SU-DHL-6 (cell line): ENCODE measurements at regions not wholly inside any gene's neighbourhood (a gene's known extent, or its start where the extent isn't known, plus 50 kb on each side); places are given as distances from the start of the nearest gene placed in this dataset.

ENCODE experiments used
- H2AFZ ChIP-seq: fragments of 200-600 bp; sonication (generic); 2 replicates; pipeline ENCODE4 v1.6.1; 2014; ENCODE audit warnings: low read depth, mild to moderate bottlenecking, moderate library complexity, mixed read lengths, antibody characterized with exemption, low read length; ENCODE audit not compliant: severe bottlenecking
- H3F3A ChIP-seq: fragments of 200-600 bp; shearing (Covaris generic); 2 replicates; pipeline ENCODE4 v1.6.0; 2016; ENCODE audit warnings: antibody characterized with exemption, mild to moderate bottlenecking; ENCODE audit not compliant: insufficient read depth
- H3K27ac ChIP-seq: fragments of 200-600 bp; sonication (generic); 2 replicates; pipeline ENCODE4 v1.5.1; 2016; ENCODE audit warnings: low read depth, mild to moderate bottlenecking, low read length, moderate library complexity, mixed read lengths
- H3K27me3 ChIP-seq: fragments of 200-600 bp; sonication (generic), shearing (Covaris generic); 2 replicates; pipeline ENCODE4 v1.6.0; 2014; ENCODE audit warnings: mild to moderate bottlenecking, low read length
- H3K36me3 ChIP-seq: fragments of 200-600 bp; sonication (generic); 2 replicates; pipeline ENCODE4 v1.6.1; 2014; ENCODE audit warnings: mild to moderate bottlenecking, low read length, mixed read lengths
- H3K4me2 ChIP-seq: fragments of 300-600, 200-600 bp; shearing (Covaris generic), sonication (generic); 2 replicates; pipeline ENCODE4 v1.6.0; 2014; ENCODE audit warnings: low read length, low read depth, mild to moderate bottlenecking; ENCODE audit not compliant: poor library complexity, severe bottlenecking
- H3K4me3 ChIP-seq: fragments of 200-600 bp; sonication (generic); 2 replicates; pipeline ENCODE4 v1.5.1; 2014; ENCODE audit warnings: antibody characterized with exemption, low read length, mild to moderate bottlenecking, mixed read lengths; ENCODE audit not compliant: insufficient read depth, poor library complexity, severe bottlenecking
- H3K79me2 ChIP-seq: fragments of 200-600 bp; sonication (generic); 2 replicates; pipeline ENCODE4 v1.6.1; 2014; ENCODE audit warnings: mild to moderate bottlenecking, low read length, moderate library complexity; ENCODE audit not compliant: insufficient read depth
- H3K9ac ChIP-seq: fragments of 200-600 bp; sonication (generic); 2 replicates; pipeline ENCODE4 v1.7.0; 2014; ENCODE audit warnings: mild to moderate bottlenecking, low read length
- H3K9me2 ChIP-seq: fragments of 200-600 bp; sonication (generic); replicated peaks from 2 replicates; pipeline ENCODE4 v1.6.1; 2014; ENCODE audit warnings: low read length; ENCODE audit not compliant: insufficient read depth
- H3K9me3 ChIP-seq: fragments of 200-600 bp; sonication (generic); 2 replicates; pipeline ENCODE4 v1.6.1; 2014; ENCODE audit warnings: low read length, mixed read lengths; ENCODE audit not compliant: insufficient read depth
- H4K20me1 ChIP-seq: fragments of 200-600 bp; sonication (generic); 2 replicates; pipeline ENCODE4 v1.6.1; 2014; ENCODE audit warnings: low read depth, mild to moderate bottlenecking, antibody characterized with exemption, low read length, moderate library complexity, mixed read lengths
- CTCF ChIP-seq: fragments of 200-600 bp; sonication (generic); IDR thresholded peaks from one replicate; pipeline ENCODE4 v1.5.1; 2017; ENCODE audit warnings: antibody characterized with exemption, mild to moderate bottlenecking, low read length, moderate library complexity; ENCODE audit not compliant: insufficient read depth, poor library complexity, severe bottlenecking
- EZH2phosphoT487 ChIP-seq: fragments of 200-600 bp; sonication (generic), shearing (Covaris generic); conservative IDR thresholded peaks from 2 replicates; pipeline ENCODE4 v1.6.1; 2018; ENCODE audit warnings: mild to moderate bottlenecking, antibody characterized with exemption, low read length, moderate library complexity, mixed read lengths

DNA sequence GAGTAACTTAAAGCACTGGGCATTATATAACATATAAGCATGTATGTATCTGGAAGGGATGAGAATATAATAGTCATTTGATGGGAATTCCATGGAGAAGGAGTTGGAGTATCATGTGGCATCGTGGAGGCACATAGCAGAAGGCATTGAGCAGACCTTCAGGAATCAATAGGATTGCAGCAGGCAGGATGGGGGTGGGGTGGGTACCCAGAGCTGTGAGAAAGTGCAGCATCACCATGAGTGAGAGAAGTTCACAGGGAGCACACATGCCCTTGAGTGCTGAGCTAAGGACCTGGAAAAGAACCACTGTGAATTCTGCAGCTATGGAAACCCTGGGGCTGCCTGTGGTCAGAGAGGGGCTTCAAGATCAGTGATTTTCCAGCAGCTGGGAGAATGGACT, 57.3 kb downstream of the MED10 start:
- no peak for TF ChIP-seq CTCF
- H2AFZ ChIP-seq: no peak overlapping the region
- H3K36me3 ChIP-seq: no peaks in the 10 kb centered on the region
- H4K20me1 ChIP-seq: no peaks in the 10 kb centered on the region
- H3K4me3 ChIP-seq: no peak overlapping the region
- no peaks in the 10 kb centered on the region for H3K9me3 ChIP-seq
- no peaks in the 10 kb centered on the region for H3K79me2 ChIP-seq
- no peaks in the 10 kb centered on the region for H3F3A ChIP-seq
- H3K9ac ChIP-seq: no peak overlapping the region
- H3K4me2 ChIP-seq: no peak overlapping the region
- H3K9me2 ChIP-seq: no peaks in the 10 kb centered on the region
- H3K27me3 ChIP-seq: no peaks in the 10 kb centered on the region
- no peak overlapping the region for H3K27ac ChIP-seq

GRCh38 chr5:6319116-6319515, 59.2 kb downstream of the MED10 start:
- H3K9me2 ChIP-seq: no peaks in the 10 kb centered on the region
- no peak overlapping the region for H2AFZ ChIP-seq
- no peak overlapping the region for H3K9ac ChIP-seq
- H3K4me2 ChIP-seq: no peak overlapping the region
- no peaks in the 10 kb centered on the region for H3K27me3 ChIP-seq
- no peaks in the 10 kb centered on the region for H3F3A ChIP-seq
- TF ChIP-seq EZH2phosphoT487 (no peak), CTCF (no peak)
- no peaks in the 10 kb centered on the region for H4K20me1 ChIP-seq
- no peak overlapping the region for H3K4me3 ChIP-seq
- H3K9me3 ChIP-seq: no peaks in the 10 kb centered on the region
- H3K27ac ChIP-seq: no peak overlapping the region
- no peaks in the 10 kb centered on the region for H3K36me3 ChIP-seq
- H3K79me2 ChIP-seq: no peaks in the 10 kb centered on the region

DNA sequence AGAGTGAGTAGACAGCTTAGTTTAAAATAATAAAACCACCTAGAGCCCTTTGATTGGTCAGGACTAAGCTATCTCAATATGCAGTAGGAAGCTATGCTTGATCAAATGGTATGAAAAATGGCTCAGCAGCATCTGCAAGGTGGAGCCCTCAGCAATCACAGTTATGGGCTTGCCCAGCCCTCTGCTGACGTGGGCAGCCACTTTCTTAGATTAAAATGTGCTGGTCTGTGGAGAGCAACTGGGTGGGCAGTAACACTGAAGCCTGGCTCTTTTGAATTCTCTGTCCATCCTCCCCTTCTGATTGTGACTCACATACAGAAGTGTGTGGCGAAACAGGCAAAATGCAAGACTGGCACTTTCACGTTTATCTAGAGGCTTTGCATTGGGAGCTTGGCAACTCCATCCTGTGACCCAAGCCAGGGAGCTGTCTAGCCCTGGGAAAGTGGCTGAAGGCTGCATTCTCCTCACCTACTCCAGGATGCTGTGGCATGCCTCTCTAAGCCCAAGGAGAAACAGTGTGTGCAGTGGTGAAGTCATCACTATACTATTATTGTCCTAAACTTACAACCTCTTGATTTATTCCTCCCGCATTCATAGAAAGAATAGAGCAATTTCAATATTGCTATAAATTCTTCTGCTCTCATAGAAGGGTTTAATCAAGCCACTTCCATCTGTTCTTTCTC, 61.1 kb downstream of the MED10 start:
- TF ChIP-seq CTCF (no peak), EZH2phosphoT487 (no peak)
- Histone ChIP-seq H3K9me3 (no peaks in the 10 kb centered on the region), H3K9me2 (no peaks in the 10 kb centered on the region), H3K79me2 (no peaks in the 10 kb centered on the region), H3K4me3 (no peak overlapping the region), H3F3A (no peaks in the 10 kb centered on the region), H3K27ac (no peak overlapping the region), H3K36me3 (no peaks in the 10 kb centered on the region), H3K9ac (no peak overlapping the region), H4K20me1 (no peaks in the 10 kb centered on the region), H2AFZ (no peak overlapping the region), H3K27me3 (no peaks in the 10 kb centered on the region), H3K4me2 (no peak overlapping the region)

DNA sequence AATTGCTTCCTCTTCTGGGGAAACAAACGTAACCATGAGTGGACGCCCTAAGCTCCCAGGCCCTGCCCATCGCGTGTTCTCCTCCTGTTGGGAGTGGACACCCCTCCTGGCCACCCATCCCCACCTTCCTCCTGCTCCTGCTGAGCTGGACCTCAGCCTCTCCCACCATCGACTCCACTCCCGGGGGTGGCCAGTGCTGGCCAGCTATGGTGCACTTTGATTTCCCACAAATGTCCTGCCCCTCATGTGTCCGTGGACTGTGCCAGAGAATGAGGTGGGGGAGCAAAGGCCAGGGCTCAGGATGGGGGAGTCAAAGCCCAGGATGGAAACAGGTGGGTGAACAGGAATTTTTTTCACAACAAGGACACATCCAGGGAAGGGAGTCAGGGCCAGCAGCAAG, 62.8 kb downstream of the MED10 start:
- Histone ChIP-seq H3K4me2 (no peak overlapping the region), H3K9me2 (no peaks in the 10 kb centered on the region), H3K9me3 (no peaks in the 10 kb centered on the region), H3K27ac (no peak overlapping the region), H3K27me3 (no peaks in the 10 kb centered on the region), H2AFZ (no peak overlapping the region), H4K20me1 (no peaks in the 10 kb centered on the region), H3K9ac (no peak overlapping the region), H3K4me3 (no peak overlapping the region), H3K36me3 (no peaks in the 10 kb centered on the region), H3K79me2 (no peaks in the 10 kb centered on the region), H3F3A (no peaks in the 10 kb centered on the region)
- no peak for TF ChIP-seq EZH2phosphoT487
- TF ChIP-seq CTCF: no peak
